ENCODE measurements at regions not wholly inside any gene's neighbourhood (a gene's known extent, or its start where the extent isn't known, plus 50 kb on each side); places are given as distances from the start of the nearest gene placed in this dataset.
A peak's percentile ranks its signal among the peaks of the same experiment; 100 is the strongest.

GRCh38 chr5:14090755-14091154 is 52.4 kb upstream of the TRIO start:
- no peak for DNase-seq

- DNase-seq = no peak
These were observed 52.9 kb upstream of the TRIO start for GRCh38 chr5:14090290-14090689.

DNA sequence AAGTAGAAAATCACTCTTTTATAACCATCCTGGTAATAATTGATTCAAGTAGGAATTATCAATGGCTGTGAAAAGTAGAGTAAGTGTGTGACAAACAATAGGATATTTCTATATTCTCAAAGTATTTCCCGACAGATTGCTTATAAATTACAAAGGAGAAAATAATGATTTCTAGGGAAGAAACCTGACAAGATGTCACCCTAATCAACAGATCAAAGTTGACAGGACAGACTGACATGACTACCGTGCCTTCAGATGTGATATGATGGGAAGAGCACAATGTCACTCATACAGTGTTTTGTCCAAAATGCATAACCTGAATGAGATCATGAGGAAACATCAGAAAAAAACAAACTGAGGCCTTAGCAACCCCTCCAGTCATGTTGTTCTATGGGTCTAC is 53.9 kb upstream of the TRIO start:
- DNase-seq = no peak

DNA sequence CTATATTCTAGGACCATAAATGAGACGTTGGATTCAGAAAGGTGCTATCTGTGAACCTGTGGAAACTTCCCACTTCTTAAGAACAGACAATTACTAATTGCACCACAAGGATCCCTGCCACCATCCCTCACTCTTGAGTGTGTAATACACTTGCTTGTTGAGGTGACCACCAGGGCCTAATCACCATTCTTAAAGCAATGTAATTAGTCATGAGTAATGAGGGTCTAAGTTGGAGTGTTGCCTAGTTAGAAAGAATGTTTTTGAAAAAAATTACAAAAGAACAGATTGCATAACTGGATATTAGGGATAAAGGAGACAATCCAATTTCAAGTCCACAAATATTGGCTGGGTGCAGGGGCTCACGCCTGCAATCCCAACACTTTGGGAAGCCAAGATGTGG is 56.9 kb upstream of the TRIO start:
- no peak for DNase-seq

GRCh38 chr5:14082973-14083372 is 60.2 kb upstream of the TRIO start:
- DNase-seq = no peak

GRCh38 chr5:14082523-14082922 is 60.6 kb upstream of the TRIO start:
- no peak for DNase-seq

- no peak for DNase-seq
These were observed 61.4 kb upstream of the TRIO start for GRCh38 chr5:14081791-14082190.

- no peak for DNase-seq
These were observed 64.4 kb upstream of the TRIO start for GRCh38 chr5:14078716-14079115.

DNA sequence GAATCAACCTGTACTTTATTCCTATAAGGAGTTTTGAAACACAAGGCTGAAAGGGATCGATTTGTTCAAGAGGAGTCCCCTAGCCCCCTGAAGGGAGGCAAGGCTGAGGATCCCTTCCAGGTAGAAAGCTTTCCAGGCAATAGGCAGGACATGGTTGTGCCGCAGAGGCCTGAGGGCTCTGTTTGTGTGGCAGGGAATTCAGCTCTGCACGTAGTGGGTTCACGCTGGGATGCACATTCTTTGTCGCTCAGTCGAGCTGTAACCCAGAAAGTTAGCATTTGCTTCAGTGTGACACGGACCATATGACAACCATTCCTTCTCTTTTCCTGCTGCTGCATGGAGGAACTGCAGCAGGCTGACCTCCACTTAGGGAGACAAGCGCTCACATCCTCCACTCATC is 65.6 kb upstream of the TRIO start:
- no peak for DNase-seq

GRCh38 chr5:14076561-14076960 is 66.6 kb upstream of the TRIO start:
- DNase-seq = peak; percentile 41 to 78 (median 60)

DNA sequence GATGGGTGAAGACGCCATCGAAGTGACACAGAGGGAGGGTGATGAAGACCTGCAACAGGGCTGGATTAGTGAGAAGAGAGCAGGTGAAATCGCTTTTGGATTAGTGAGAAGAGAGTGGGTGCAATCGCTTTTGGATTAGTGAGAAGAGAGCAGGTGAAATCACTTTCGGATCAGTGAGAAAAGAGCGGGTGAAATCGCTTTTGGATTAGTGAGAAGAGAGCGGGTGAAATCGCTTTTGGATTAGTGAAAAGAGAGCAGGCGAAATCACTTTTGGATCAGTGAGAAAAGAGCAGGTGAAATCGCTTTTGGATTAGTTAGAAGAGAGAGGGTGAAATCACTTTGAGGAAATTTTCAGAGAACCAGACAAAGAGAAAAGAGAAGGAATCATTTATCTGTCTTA is 67.2 kb upstream of the TRIO start:
- DNase-seq = no peak

DNA sequence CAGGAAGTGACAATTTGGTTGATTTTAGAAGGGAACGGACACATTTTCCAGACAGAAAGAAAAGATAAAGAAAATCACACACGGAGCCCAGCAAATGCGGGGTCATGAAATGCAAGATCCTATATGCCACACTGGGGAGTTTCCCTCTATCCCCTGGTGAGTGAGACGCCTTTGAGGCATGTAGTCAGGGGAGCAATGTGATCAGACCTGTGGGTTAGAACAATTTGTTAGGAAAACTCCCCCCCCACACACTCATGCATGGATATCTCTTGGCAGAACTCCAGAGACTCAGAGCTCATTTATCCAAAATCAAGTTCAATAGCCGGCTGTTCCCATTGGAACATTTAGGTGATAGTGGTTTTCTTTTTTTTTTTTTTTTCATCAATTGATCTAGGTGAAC is 71.7 kb upstream of the TRIO start:
- DNase-seq = no peak

GRCh38 chr5:14069021-14069420 is 74.1 kb upstream of the TRIO start:
- no peak for DNase-seq

DNA sequence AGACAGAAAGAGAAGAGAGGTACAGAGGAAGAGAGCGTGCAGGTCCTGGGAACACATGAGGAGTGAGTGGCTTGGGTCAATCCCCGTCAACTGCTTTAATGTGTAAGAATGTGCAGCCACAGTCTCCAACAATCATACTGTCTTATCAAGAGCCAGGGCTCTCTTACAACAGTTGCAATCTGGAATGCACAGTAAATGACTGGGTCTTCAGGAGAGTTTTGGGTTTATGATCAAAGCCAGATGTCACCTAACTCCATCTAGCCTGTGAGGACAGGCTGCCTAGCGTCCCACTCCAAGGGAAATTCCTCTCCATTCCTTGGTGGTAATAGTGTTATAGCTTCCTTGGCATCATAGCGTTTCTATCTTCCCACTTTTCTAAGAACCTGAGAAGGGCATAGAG is 75.0 kb upstream of the TRIO start:
- DNase-seq = no peak

- no peak for DNase-seq
These were observed 76.8 kb upstream of the TRIO start for GRCh38 chr5:14066326-14066725.

- no peak for DNase-seq
These were observed 78.3 kb upstream of the TRIO start for GRCh38 chr5:14064841-14065240.

DNA sequence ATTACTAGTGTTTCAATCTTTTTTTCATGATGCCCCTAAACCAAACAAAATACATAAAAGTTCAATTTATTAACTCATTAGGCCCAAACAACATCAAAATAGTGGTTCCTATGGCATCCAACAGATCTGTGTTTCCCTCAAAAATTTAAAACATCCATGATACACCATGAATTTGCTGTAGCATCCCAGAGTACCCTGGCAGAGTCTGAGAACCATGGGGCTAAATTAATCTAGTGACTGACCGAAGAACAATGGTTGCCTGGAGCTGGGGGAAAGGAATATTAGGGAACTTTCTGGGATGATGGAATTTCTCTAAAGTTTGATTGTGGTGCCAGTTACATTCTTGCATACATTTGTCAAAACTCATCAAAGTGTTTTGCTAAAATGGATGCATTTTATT is 79.5 kb upstream of the TRIO start:
- no peak for DNase-seq

GRCh38 chr5:14063138-14063537 is 80.0 kb upstream of the TRIO start:
- DNase-seq = no peak

DNA sequence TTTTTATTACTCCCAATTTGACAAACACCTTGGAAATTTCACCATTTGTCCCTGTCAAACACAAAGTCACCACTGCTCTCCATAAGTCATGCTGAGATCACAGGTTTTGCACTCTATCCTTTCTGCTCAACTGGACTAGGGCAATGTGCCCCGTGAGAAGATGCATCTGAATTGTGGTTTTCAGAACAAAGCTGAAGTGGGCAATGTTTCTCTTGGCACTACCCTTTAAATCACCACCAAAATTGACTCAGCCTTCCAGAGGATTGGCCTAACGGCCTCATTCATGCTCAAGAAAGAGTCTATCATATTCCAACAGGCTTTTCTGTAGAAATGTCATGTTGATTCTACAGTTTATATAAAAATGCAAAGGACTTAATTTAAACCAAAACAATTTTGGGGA is 81.0 kb upstream of the TRIO start:
- no peak for DNase-seq

- DNase-seq = no peak
These were observed 82.0 kb upstream of the TRIO start for GRCh38 chr5:14061106-14061505.

GRCh38 chr5:14060218-14060617 is 82.9 kb upstream of the TRIO start:
- no peak for DNase-seq

DNA sequence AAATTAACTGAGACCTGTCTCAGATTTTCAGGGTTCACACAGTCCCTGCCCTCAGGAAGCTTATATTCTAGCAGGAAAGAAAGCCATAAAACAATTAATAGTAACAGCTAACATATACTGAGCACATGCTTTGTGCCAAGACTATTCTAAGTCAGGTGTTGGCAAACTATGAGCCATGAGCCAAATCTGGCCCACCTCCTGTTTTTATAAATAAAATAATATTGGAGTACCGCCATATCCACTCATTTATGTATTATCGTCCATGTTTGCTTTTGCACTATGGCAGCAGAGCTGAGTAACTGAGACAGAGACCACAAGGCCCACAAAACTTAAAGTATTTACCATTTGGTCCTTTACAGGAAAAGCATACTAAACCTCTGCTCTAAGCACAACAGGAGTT is 83.3 kb upstream of the TRIO start:
- no peak for DNase-seq

GRCh38 chr5:14057289-14057688 is 85.9 kb upstream of the TRIO start:
- DNase-seq = peak in 1 of 4 experiments; percentile 43

GRCh38 chr5:14056039-14056438 is 87.1 kb upstream of the TRIO start:
- no peak for DNase-seq

DNA sequence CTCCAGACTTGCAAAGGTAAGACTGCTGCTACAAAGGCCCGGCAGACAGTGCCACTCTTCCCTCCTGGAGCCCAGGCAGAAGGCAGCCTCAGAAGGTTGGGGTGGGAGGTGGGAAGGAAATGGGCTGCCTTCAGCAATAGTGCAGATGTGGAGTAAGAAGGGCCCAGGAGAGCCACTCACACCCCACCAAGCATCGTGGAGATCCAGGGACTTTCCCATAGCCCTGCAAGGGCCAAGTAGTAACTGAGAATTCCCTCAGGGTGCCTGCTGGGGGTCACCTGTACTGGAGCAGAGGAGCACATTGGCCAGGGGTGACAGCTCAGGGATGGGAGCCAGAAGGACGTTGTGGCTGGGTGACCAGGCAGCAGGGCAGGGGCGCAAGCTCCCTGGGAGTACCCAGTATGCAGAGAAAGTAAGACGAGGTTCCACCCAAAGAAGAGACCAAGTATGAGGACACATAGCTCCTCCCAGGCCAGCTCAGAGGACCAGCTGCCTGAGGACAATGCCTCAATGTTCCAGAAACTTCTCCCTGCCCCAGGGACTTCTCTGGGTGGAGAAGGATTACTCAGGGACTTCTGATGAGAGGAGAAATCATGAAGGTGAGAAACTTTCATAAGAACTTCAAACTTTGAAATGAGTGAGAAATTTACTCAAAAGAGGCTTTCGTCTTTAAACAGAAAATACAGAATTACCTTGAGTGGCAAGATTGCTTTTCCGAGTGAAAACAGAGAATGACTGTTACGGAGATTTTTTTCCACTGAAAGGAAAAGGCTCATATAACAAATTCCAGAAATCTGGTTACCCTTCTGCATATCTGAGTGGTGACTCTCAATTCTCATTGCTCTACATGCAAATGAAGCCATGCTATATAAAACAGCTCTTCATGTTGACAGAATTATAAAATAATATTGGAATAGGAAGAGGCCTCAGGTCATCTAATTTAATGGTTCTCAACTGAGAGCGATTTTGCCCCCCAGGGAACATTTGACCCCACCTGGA is 87.9 kb upstream of the TRIO start:
- no peak for DNase-seq
